Parathyroid adenoma (tissue), 2 donors: ENCODE measurements at regions not wholly inside any gene's neighbourhood (a gene's known extent, or its start where the extent isn't known, plus 50 kb on each side); places are given as distances from the start of the nearest gene placed in this dataset.
"Not testable (repeated sequence)": the region's sequence is repeated elsewhere in the genome, so short reads cannot be mapped to it uniquely, and the experiment has no call there.

ENCODE experiments used
- H2AFZ ChIP-seq: fragments of 300-600 bp; sonication (generic); one replicate; pipeline ENCODE4 v1.7.0; 2017; ENCODE audit warnings: antibody characterized with exemption, mild to moderate bottlenecking
- H3K27ac ChIP-seq: fragments of 300-600 bp; sonication (generic); one replicate; pipeline ENCODE4 v1.7.0; 2017
- H3K27me3 ChIP-seq: fragments of 300-600 bp; sonication (generic); one replicate; pipeline ENCODE4 v1.7.0; 2017; ENCODE audit warnings: low read length; ENCODE audit not compliant: control insufficient read depth, insufficient read depth
- H3K36me3 ChIP-seq: fragments of 300-600 bp; sonication (generic); one replicate; pipeline ENCODE4 v1.7.0; 2017; ENCODE audit warnings: low read length; ENCODE audit not compliant: control insufficient read depth, insufficient read depth
- H3K4me1 ChIP-seq: fragments of 300-600 bp; sonication (generic); one replicate; pipeline ENCODE4 v1.7.0; 2017; ENCODE audit warnings: control low read depth
- H3K4me2 ChIP-seq: fragments of 300-600 bp; sonication (generic); one replicate; pipeline ENCODE4 v1.7.0; 2017; ENCODE audit warnings: low read length
- H3K4me3 ChIP-seq: fragments of 300-600 bp; sonication (generic); one replicate; pipeline ENCODE4 v1.7.0; 2017; ENCODE audit warnings: low read depth, low read length
- H3K79me2 ChIP-seq: fragments of 300-600 bp; sonication (generic); one replicate; pipeline ENCODE4 v1.7.0; 2017; ENCODE audit warnings: control low read depth
- H3K9ac ChIP-seq: fragments of 300-600 bp; sonication (generic); one replicate; pipeline ENCODE4 v1.7.0; 2017; ENCODE audit warnings: mild to moderate bottlenecking
- H3K9me3 ChIP-seq: fragments of 300-600 bp; sonication (generic); one replicate; pipeline ENCODE4 v1.7.0; 2017; ENCODE audit warnings: low read length; ENCODE audit not compliant: control insufficient read depth
- TF ChIP-seq, protein P1 (sequence below): fragments of 300-600 bp; sonication (generic); IDR thresholded peaks from one replicate; pipeline ENCODE4 v1.7.0; 2017; ENCODE audit warnings: antibody characterized with exemption, mild to moderate bottlenecking
- donor health status: primary hyperparathyroidism.

DNA sequence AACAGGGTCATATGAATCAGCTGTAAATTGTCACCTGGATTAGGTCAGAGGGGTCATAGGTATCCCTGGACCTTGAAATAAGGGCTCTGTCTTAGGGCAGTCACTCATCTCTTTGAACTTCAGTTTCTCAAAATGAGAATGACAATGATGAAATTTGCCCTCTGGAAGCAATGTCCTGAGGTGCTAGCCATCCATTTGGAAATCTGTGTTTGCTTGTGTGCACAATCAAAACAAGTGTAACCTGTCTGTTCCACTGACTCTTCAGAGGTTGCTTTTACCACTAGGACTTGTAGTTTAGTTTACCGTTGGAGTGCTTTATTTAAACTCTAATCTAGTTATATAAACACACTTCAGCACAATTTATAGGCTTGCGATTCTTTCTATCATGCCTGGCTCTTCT is 297.3 kb downstream of the CCDC74A start:
- not testable (repeated sequence) for H3K4me1 ChIP-seq, H3K4me2 ChIP-seq, H2AFZ ChIP-seq, H3K9ac ChIP-seq, H3K36me3 ChIP-seq, H3K27me3 ChIP-seq, H3K9me3 ChIP-seq, H3K4me3 ChIP-seq, H3K27ac ChIP-seq, H3K79me2 ChIP-seq

DNA sequence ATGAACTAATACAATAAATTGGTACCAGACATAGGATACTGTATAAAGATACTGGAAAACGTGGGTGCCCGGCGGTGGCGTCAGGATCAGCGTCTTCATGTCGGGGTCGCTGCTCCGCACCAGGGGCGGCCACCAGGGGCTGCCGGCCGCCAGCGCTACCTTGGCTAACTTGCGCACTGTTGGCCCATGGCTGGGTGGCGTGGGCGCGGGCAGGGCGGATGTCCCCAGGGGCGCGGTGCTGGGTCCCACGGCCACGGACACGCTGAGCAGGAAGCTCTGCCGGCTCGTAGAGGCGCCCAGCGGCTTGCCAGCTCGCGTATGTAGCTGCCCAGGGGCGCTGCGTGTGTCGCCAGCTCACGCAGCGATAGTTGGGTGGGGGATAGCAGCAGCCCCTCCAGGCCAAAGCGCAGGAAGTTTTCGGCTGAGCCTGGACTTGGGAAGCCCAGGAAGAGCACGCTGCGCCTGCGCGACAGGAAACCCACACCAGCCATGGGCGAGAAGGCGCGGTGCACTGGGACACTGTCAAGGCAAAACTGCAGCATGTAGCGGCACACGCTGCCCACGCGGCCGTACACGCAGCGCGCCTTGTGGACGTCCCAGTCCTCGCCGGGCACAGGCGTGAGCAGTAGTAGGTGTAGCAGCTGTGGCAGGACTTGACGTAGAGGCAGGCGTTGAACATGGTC is 299.9 kb downstream of the CCDC74A start:
- H3K79me2 ChIP-seq, result no peaks in the 10 kb centered on the region
- H3K9me3 ChIP-seq, result no peaks in the 10 kb centered on the region
- TF ChIP-seq, protein P1, sequence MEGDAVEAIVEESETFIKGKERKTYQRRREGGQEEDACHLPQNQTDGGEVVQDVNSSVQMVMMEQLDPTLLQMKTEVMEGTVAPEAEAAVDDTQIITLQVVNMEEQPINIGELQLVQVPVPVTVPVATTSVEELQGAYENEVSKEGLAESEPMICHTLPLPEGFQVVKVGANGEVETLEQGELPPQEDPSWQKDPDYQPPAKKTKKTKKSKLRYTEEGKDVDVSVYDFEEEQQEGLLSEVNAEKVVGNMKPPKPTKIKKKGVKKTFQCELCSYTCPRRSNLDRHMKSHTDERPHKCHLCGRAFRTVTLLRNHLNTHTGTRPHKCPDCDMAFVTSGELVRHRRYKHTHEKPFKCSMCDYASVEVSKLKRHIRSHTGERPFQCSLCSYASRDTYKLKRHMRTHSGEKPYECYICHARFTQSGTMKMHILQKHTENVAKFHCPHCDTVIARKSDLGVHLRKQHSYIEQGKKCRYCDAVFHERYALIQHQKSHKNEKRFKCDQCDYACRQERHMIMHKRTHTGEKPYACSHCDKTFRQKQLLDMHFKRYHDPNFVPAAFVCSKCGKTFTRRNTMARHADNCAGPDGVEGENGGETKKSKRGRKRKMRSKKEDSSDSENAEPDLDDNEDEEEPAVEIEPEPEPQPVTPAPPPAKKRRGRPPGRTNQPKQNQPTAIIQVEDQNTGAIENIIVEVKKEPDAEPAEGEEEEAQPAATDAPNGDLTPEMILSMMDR, result no peak
- H3K4me1 ChIP-seq, result no peaks in the 10 kb centered on the region
- H3K9ac ChIP-seq, result no peak overlapping the region
- no peak overlapping the region for H2AFZ ChIP-seq
- H3K4me2 ChIP-seq, result no peak overlapping the region
- H3K27ac ChIP-seq, result no peak overlapping the region
- H3K36me3 ChIP-seq, result no peaks in the 10 kb centered on the region
- no peak overlapping the region for H3K4me3 ChIP-seq
- H3K27me3 ChIP-seq, result no peaks in the 10 kb centered on the region

- H3K4me1 ChIP-seq, result no peaks in the 10 kb centered on the region
- TF ChIP-seq, protein P1, result no peak
- no peak overlapping the region for H3K4me2 ChIP-seq
- no peak overlapping the region for H3K9ac ChIP-seq
- H3K27me3 ChIP-seq, result no peaks in the 10 kb centered on the region
- no peak overlapping the region for H2AFZ ChIP-seq
- H3K79me2 ChIP-seq, result no peaks in the 10 kb centered on the region
- no peaks in the 10 kb centered on the region for H3K36me3 ChIP-seq
- no peak overlapping the region for H3K27ac ChIP-seq
- H3K4me3 ChIP-seq, result no peak overlapping the region
- no peaks in the 10 kb centered on the region for H3K9me3 ChIP-seq
Observed at GRCh38 chr2:131828164-131828561, 300.5 kb downstream of the CCDC74A start.

GRCh38 chr2:131828633-131829455 is 301.2 kb downstream of the CCDC74A start:
- not testable (repeated sequence) for H3K9ac ChIP-seq, H3K9me3 ChIP-seq, H3K79me2 ChIP-seq, H3K27me3 ChIP-seq, H3K4me2 ChIP-seq, H2AFZ ChIP-seq, H3K36me3 ChIP-seq, H3K4me3 ChIP-seq, H3K4me1 ChIP-seq, H3K27ac ChIP-seq

- not testable (repeated sequence) for H3K27ac ChIP-seq, H3K4me3 ChIP-seq, H3K79me2 ChIP-seq, H3K9me3 ChIP-seq, H3K36me3 ChIP-seq, H2AFZ ChIP-seq, H3K27me3 ChIP-seq, H3K4me1 ChIP-seq, H3K4me2 ChIP-seq, H3K9ac ChIP-seq
Observed at GRCh38 chr2:131829456-131830241, 302.0 kb downstream of the CCDC74A start.

- H3K27me3 ChIP-seq, H3K36me3 ChIP-seq, H3K79me2 ChIP-seq, H2AFZ ChIP-seq, H3K4me2 ChIP-seq, H3K9ac ChIP-seq, H3K27ac ChIP-seq, H3K4me1 ChIP-seq, H3K4me3 ChIP-seq, H3K9me3 ChIP-seq: not testable (repeated sequence)
Observed at GRCh38 chr2:131830242-131830945, 302.7 kb downstream of the CCDC74A start.

DNA sequence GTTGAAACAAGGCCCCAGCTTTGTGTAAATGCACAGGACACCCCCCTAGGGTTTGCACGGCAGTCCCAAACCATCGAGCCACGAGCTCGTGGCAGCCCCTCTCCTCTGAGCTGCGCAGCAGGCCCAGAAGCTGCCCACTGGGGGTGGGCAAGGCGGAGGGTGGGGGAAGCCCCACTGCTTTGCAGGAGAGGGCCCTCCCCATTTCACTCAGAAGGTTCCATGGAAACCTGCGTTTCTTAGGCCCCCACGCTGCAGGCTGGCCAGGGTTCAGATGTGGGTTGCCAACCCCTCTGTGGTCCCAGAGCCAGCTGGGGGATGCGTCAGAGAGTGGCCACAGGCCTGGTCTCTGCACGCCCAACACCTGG is 303.2 kb downstream of the CCDC74A start:
- H3K27ac ChIP-seq, H3K4me1 ChIP-seq, H3K79me2 ChIP-seq, H3K27me3 ChIP-seq, H3K9ac ChIP-seq, H3K4me2 ChIP-seq, H3K9me3 ChIP-seq, H3K36me3 ChIP-seq, H3K4me3 ChIP-seq, H2AFZ ChIP-seq: not testable (repeated sequence)

DNA sequence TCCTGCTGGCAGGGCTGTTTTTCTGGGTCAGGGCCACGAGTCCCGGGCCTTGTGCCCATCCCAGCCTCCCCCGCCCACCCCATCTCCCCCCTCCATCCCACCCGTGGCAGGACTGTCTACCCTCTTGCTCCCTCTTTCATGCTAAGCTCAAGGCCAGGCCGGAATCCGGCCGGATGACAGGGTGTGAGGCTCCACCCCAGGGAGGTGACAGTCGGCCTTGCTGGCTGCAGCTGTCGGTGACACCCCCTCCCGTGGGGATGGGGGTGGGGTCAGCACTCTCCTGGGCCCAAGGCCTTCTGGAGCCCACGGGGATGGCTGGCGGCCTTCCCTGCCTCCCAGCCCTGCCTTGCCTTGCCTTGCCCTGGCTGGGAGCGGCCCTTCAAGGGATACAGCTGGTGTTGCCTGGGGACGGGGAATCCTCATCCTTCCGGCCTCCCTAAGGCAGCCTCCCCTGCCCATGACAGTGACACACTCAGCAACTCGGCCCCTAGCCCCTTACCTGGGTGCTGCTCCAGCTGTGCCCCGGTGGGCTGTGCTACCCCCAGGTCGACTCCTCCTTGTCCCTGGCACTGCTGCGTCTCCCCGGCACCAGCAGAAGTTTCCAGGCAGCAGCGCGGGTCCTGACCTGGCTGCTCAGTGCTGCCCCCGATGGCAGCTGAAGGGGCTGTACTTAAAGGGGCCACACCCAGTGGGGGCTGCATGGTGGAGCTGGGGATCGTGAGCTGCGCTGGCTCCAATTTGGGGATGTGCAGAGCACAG is 303.9 kb downstream of the CCDC74A start:
- H3K36me3 ChIP-seq, H3K4me3 ChIP-seq, H3K79me2 ChIP-seq, H3K4me2 ChIP-seq, H3K27me3 ChIP-seq, H3K9me3 ChIP-seq, H2AFZ ChIP-seq, H3K27ac ChIP-seq, H3K4me1 ChIP-seq, H3K9ac ChIP-seq: not testable (repeated sequence)
